K562 (cell line): ENCODE measurements at regions not wholly inside any gene's neighbourhood (a gene's known extent, or its start where the extent isn't known, plus 50 kb on each side); places are given as distances from the start of the nearest gene placed in this dataset.

Experiments
- ATAC-seq: fragments of 200-7000 bp; cut with Tn5 transposase; 3 replicates; pipeline ENCODE4 v1.9.1; 2020; ENCODE audit warnings: moderate library complexity
- BruUV-seq: library from RNA; stranded (reverse); fragments of 400-500 nt; replicated peaks from 2 replicates; lab custom pipeline; 2021; lab: Mats Ljungman, UMichigan
- CTCF ChIA-PET: fragments of 300-600 bp; formaldehyde crosslinking; extraction: SDS; loops from one replicate; lab custom pipeline; 2021; ENCODE audit warnings: low intra/inter-chr PET ratio; lab: Yijun Ruan, JAX
- POLR2A ChIA-PET: fragments of 300-600, 350-650 bp; sonication (Branson Sonifier 250); formaldehyde crosslinking; extraction: SDS; loops from one replicate; lab custom pipeline; 2021; ENCODE audit warnings: antibody characterized with exemption, inconsistent platforms; lab: Yijun Ruan, JAX
- DNase-seq, 4 experiments: peaks; one replicate each; pipeline versions ENCODE4 v3.0.0 to v3.0.0-alpha.2; 2011 to 2018; ENCODE audit warnings: low spot score in 3 of 4, mixed read lengths in 3 of 4; ENCODE audit errors: extremely low read depth in 1 of 4
- FAIRE-seq: peaks from 2 replicates; lab custom pipeline; 2011; peaks lifted over from hg19 to GRCh38; lab: Jason Lieb, UNC
- H2AFZ ChIP-seq: 2 replicates; pipeline ENCODE4 v1.6.0; 2011; ENCODE audit warnings: low read depth, low read length, control low read depth, inconsistent platforms
- H3K27ac ChIP-seq: fragments of 200-600 bp; 3 replicates; pipeline ENCODE4 v1.8.0; 2011; ENCODE audit warnings: low read depth, mild to moderate bottlenecking, control low read depth, inconsistent platforms, low read length, moderate library complexity, mixed read lengths; ENCODE audit errors: extremely low read depth
- H3K27me3 ChIP-seq, 2 experiments: fragments of 300-600 bp in 1 of 2; 2 replicates in 1 of 2; 3 replicates in 1 of 2; pipeline versions ENCODE4 v1.6.0 to v1.8.0; 2011; ENCODE audit warnings: inconsistent platforms in 2 of 2, low read length in 2 of 2, mild to moderate bottlenecking in 1 of 2, mixed read lengths in 1 of 2, moderate library complexity in 1 of 2; ENCODE audit not compliant: control insufficient read depth in 2 of 2, insufficient read depth in 2 of 2
- H3K36me3 ChIP-seq: fragments of 300-600 bp; 3 replicates; pipeline ENCODE4 v1.8.0; 2011; ENCODE audit warnings: mild to moderate bottlenecking, low read length, inconsistent platforms; ENCODE audit not compliant: control insufficient read depth, insufficient read depth
- H3K4me1 ChIP-seq, 2 experiments: fragments of 200-600 bp in 1 of 2; replicated peaks in 1 of 2; 2 replicates in 1 of 2; 3 replicates in 1 of 2; pipeline versions ENCODE4 v1.5.1 to v1.8.0; 2011; ENCODE audit warnings: inconsistent platforms in 2 of 2, low read length in 2 of 2, mild to moderate bottlenecking in 1 of 2, mixed read lengths in 1 of 2, moderate library complexity in 1 of 2; ENCODE audit not compliant: control insufficient read depth in 2 of 2, insufficient read depth in 2 of 2
- H3K4me2 ChIP-seq: 2 replicates; pipeline ENCODE4 v1.6.1; 2011; ENCODE audit warnings: low read length, control low read depth, inconsistent platforms, mixed read lengths; ENCODE audit not compliant: insufficient read depth
- H3K4me3 ChIP-seq: fragments of 200-600 bp; sonication (generic), shearing (Covaris generic); 2 replicates; pipeline ENCODE4 v1.5.1; 2016; ENCODE audit warnings: control low read depth, inconsistent platforms
- H3K79me2 ChIP-seq: fragments of 200-600 bp; 3 replicates; pipeline ENCODE4 v1.8.0; 2011; ENCODE audit warnings: low read length, inconsistent platforms; ENCODE audit not compliant: control insufficient read depth, insufficient read depth
- H3K9ac ChIP-seq, 2 experiments: 2 replicates each; pipeline versions ENCODE4 v1.6.0 to v1.6.1; 2011; ENCODE audit warnings: low read depth in 2 of 2, low read length in 2 of 2, control low read depth in 1 of 2, inconsistent platforms in 1 of 2, mild to moderate bottlenecking in 1 of 2, mixed read lengths in 1 of 2; ENCODE audit not compliant: insufficient read depth in 1 of 2
- H3K9me1 ChIP-seq: one replicate; pipeline ENCODE4 v1.6.0; 2011; ENCODE audit warnings: inconsistent platforms, mild to moderate bottlenecking, low read length, moderate library complexity; ENCODE audit not compliant: control insufficient read depth, insufficient read depth
- H3K9me3 ChIP-seq: replicated peaks from 2 replicates; pipeline ENCODE4 v1.5.1; 2011; ENCODE audit warnings: low read depth, low read length, inconsistent platforms; ENCODE audit not compliant: control insufficient read depth, insufficient read depth
- H4K20me1 ChIP-seq: replicated peaks from 2 replicates; pipeline ENCODE4 v1.6.1; 2011; ENCODE audit warnings: low read length, inconsistent platforms, mixed read lengths; ENCODE audit not compliant: control insufficient read depth, insufficient read depth
- C11orf30 ChIP-seq: fragments of 450-650 bp; IDR thresholded peaks from 2 replicates; pipeline ENCODE4 v1.6.1; 2016; ENCODE audit warnings: low read depth, mild to moderate bottlenecking
- DMBX1 ChIP-seq: fragments of 250-450 bp; sonication (Bioruptor Pico); IDR thresholded peaks from 2 replicates; pipeline ENCODE4 v1.8.0; 2022; ENCODE audit warnings: inconsistent platforms, mild to moderate bottlenecking, moderate library complexity, borderline replicate concordance
- FOXP1 ChIP-seq: sonication (generic); formaldehyde crosslinking; IDR thresholded peaks from 2 replicates; pipeline ENCODE4 v1.8.0; 2022; ENCODE audit warnings: mild to moderate bottlenecking, missing genetic modification reagents
- HCFC1 ChIP-seq: IDR thresholded peaks from 2 replicates; pipeline ENCODE4 v1.6.1; 2012; ENCODE audit warnings: low read depth, low read length, improper control_type of control experiment
- IRF2 ChIP-seq: sonication (generic); formaldehyde crosslinking; IDR thresholded peaks from 2 replicates; pipeline ENCODE4 v1.8.1; 2022; ENCODE audit warnings: mild to moderate bottlenecking, missing genetic modification reagents
- PRMT5 ChIP-seq: sonication (generic); formaldehyde crosslinking; IDR thresholded peaks from 2 replicates; pipeline ENCODE4 v1.5.0; 2020; ENCODE audit warnings: missing genetic modification reagents
- RNF2 ChIP-seq: sonication (generic); IDR thresholded peaks from 2 replicates; pipeline ENCODE4 v1.6.1; 2016
- SNRNP70 ChIP-seq: fragments of 200-400 bp; formaldehyde crosslinking; optimal IDR thresholded peaks from 2 replicates; pipeline ENCODE3; 2017; ENCODE audit warnings: low read depth, low read length
- SRSF3 ChIP-seq: fragments of 200-400 bp; formaldehyde crosslinking; IDR thresholded peaks from 2 replicates; pipeline ENCODE4 v1.6.1; 2016; ENCODE audit warnings: mild to moderate bottlenecking, low read length, moderate library complexity; ENCODE audit not compliant: insufficient read depth
- STAG1 ChIP-seq: sonication (generic); formaldehyde crosslinking; IDR thresholded peaks from 2 replicates; pipeline ENCODE4 v1.5.0; 2020; ENCODE audit warnings: missing genetic modification reagents, borderline replicate concordance
- ZNF316 ChIP-seq: fragments of 450-650 bp; IDR thresholded peaks from 2 replicates; pipeline ENCODE4 v1.6.1; 2016
- ZZZ3 ChIP-seq: fragments of 450-650 bp; IDR thresholded peaks from 2 replicates; pipeline ENCODE4 v1.6.1; 2016; ENCODE audit warnings: antibody characterized with exemption, mild to moderate bottlenecking, moderate library complexity
- WGBS: fragments of 100-300 bp; shearing (Covaris generic); methylation state at CpG from one replicate; pipeline ENCODE4 v1.1.6; 2016; ENCODE audit warnings: low coverage, mixed read lengths; ENCODE audit not compliant: insufficient coverage; ENCODE audit errors: missing lambda C conversion rate; 5-methylcytosine and 5-hydroxymethylcytosine counted together
- in situ Hi-C: fragments of 300-500 bp; cut with MboI; formaldehyde crosslinking; loops from 4 replicates; pipeline ENCODE4 v1.15.0; 2018; ENCODE audit warnings: inconsistent platforms, mixed read lengths
- intact Hi-C: fragments of 100-400 bp; cut with micrococcal nuclease; formaldehyde crosslinking; loops from 2 replicates; pipeline ENCODE4 v1.14.2; 2022
- TF ChIP-seq, protein P1 (sequence below): fragments of 250-450 bp; sonication (Bioruptor Pico); IDR thresholded peaks from 2 replicates; pipeline ENCODE4 v1.4.0; 2020
- TF ChIP-seq, protein P2 (sequence below): sonication (generic); formaldehyde crosslinking; IDR thresholded peaks from 2 replicates; pipeline ENCODE4 v1.8.0; 2022; ENCODE audit warnings: mild to moderate bottlenecking, missing genetic modification reagents
- TF ChIP-seq, protein P3 (sequence below): sonication (generic); formaldehyde crosslinking; IDR thresholded peaks from 2 replicates; pipeline ENCODE4 v1.8.1; 2023; ENCODE audit warnings: mild to moderate bottlenecking, missing genetic modification reagents

DNA sequence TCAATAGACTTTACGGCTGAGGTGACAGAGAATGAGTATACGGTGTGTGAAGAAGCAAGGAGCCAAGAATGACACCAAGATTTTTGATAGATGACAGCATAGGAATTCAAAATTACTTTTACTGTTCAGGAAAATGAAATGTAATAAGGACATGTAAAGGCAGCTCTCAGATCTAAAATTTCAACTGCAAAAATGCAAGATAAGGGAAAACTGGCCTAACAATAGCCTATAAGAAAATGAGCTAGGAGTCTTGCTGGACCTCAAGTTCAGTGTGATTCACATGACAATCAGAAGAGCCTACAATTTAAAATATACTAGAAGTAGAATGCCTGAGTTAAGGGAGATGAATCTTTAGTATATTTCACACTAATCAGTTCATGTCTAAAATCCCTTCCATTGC lies 102.0 kb downstream of the RPS29 start:
- no peaks in the 10 kb centered on the region for H3K79me2 ChIP-seq
- H3K27ac ChIP-seq, result no peak overlapping the region
- DNase-seq (no peak), FAIRE-seq (no peak), ATAC-seq (no peak)
- H3K4me3 ChIP-seq, result no peak overlapping the region
- intact Hi-C loops, result no loop called here
- in situ Hi-C loops, result no loop called here
- no peaks in the 10 kb centered on the region for H3K4me1 ChIP-seq
- ChIA-PET POLR2A (interaction anchor here (0.6 to 1.4 kb wide), 3 partner anchors 8 to 54 kb away, joined by 3 to 4 read pairs (median 3); no protein-coding TSS in a partner anchor), CTCF (no interaction called here)
- H3K36me3 ChIP-seq, result no peaks in the 10 kb centered on the region
- H3K9ac ChIP-seq, result no peak overlapping the region
- no peak overlapping the region for H3K4me2 ChIP-seq
- no peaks in the 10 kb centered on the region for H3K9me1 ChIP-seq
- WGBS, result 6% methylated on average over 2 of the region's 2 CpGs
- no peaks in the 10 kb centered on the region for H3K9me3 ChIP-seq
- no peaks in the 10 kb centered on the region for H3K27me3 ChIP-seq
- H2AFZ ChIP-seq, result no peak overlapping the region
- no TSS peak for BruUV-seq
- H4K20me1 ChIP-seq, result no peaks in the 10 kb centered on the region
- TF ChIP-seq, protein P1, sequence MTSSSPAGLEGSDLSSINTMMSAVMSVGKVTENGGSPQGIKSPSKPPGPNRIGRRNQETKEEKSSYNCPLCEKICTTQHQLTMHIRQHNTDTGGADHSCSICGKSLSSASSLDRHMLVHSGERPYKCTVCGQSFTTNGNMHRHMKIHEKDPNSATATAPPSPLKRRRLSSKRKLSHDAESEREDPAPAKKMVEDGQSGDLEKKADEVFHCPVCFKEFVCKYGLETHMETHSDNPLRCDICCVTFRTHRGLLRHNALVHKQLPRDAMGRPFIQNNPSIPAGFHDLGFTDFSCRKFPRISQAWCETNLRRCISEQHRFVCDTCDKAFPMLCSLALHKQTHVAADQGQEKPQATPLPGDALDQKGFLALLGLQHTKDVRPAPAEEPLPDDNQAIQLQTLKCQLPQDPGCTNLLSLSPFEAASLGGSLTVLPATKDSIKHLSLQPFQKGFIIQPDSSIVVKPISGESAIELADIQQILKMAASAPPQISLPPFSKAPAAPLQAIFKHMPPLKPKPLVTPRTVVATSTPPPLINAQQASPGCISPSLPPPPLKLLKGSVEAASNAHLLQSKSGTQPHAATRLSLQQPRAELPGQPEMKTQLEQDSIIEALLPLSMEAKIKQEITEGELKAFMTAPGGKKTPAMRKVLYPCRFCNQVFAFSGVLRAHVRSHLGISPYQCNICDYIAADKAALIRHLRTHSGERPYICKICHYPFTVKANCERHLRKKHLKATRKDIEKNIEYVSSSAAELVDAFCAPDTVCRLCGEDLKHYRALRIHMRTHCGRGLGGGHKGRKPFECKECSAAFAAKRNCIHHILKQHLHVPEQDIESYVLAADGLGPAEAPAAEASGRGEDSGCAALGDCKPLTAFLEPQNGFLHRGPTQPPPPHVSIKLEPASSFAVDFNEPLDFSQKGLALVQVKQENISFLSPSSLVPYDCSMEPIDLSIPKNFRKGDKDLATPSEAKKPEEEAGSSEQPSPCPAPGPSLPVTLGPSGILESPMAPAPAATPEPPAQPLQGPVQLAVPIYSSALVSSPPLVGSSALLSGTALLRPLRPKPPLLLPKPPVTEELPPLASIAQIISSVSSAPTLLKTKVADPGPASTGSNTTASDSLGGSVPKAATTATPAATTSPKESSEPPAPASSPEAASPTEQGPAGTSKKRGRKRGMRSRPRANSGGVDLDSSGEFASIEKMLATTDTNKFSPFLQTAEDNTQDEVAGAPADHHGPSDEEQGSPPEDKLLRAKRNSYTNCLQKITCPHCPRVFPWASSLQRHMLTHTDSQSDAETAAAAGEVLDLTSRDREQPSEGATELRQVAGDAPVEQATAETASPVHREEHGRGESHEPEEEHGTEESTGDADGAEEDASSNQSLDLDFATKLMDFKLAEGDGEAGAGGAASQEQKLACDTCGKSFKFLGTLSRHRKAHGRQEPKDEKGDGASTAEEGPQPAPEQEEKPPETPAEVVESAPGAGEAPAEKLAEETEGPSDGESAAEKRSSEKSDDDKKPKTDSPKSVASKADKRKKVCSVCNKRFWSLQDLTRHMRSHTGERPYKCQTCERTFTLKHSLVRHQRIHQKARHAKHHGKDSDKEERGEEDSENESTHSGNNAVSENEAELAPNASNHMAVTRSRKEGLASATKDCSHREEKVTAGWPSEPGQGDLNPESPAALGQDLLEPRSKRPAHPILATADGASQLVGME, result no peak
- TF ChIP-seq IRF2 (no peak), PRMT5 (CRISPR knock-in tag) (no peak), HCFC1 (no peak), SRSF3 (no peak), STAG1 (CRISPR knock-in tag) (no peak), C11orf30 (0 out of 2 replicates have a peak, but pooled peaks have one; percentile 6), SNRNP70 (no peak), FOXP1 (no peak), DMBX1 (CRISPR knock-in tag) (no peak), ZZZ3 (no peak), ZNF316 (0 out of 2 replicates have a peak, but pooled peaks have one; percentile 11), RNF2 (no peak)
- TF ChIP-seq, protein P2, sequence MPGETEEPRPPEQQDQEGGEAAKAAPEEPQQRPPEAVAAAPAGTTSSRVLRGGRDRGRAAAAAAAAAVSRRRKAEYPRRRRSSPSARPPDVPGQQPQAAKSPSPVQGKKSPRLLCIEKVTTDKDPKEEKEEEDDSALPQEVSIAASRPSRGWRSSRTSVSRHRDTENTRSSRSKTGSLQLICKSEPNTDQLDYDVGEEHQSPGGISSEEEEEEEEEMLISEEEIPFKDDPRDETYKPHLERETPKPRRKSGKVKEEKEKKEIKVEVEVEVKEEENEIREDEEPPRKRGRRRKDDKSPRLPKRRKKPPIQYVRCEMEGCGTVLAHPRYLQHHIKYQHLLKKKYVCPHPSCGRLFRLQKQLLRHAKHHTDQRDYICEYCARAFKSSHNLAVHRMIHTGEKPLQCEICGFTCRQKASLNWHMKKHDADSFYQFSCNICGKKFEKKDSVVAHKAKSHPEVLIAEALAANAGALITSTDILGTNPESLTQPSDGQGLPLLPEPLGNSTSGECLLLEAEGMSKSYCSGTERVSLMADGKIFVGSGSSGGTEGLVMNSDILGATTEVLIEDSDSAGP, result no peak
- TF ChIP-seq, protein P3, sequence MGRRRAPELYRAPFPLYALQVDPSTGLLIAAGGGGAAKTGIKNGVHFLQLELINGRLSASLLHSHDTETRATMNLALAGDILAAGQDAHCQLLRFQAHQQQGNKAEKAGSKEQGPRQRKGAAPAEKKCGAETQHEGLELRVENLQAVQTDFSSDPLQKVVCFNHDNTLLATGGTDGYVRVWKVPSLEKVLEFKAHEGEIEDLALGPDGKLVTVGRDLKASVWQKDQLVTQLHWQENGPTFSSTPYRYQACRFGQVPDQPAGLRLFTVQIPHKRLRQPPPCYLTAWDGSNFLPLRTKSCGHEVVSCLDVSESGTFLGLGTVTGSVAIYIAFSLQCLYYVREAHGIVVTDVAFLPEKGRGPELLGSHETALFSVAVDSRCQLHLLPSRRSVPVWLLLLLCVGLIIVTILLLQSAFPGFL (CRISPR knock-in tag), result no peak
